ENCODE measurements at regions not wholly inside any gene's neighbourhood (a gene's known extent, or its start where the extent isn't known, plus 50 kb on each side); places are given as distances from the start of the nearest gene placed in this dataset.

DNA sequence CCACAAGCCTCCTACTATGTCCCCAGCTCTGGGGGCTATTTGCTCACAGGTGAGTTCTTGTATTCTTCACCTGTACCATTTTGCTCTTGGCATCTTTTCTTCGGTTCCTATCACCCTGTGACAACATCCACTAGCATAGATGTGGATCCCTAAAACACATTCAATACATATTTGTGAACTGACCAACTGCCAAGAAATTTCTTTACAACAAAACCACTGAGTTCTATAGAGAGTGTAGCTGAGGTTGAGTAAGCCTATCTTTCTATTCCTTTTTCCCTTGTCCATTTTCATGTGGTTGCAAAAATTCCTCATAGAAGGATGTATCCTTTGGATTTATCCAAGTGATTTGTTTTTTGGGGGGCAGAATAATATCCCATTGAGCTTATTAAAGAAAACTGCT is 192.7 kb upstream of the ITGA4 start:
- TF ChIP-seq, protein P1, sequence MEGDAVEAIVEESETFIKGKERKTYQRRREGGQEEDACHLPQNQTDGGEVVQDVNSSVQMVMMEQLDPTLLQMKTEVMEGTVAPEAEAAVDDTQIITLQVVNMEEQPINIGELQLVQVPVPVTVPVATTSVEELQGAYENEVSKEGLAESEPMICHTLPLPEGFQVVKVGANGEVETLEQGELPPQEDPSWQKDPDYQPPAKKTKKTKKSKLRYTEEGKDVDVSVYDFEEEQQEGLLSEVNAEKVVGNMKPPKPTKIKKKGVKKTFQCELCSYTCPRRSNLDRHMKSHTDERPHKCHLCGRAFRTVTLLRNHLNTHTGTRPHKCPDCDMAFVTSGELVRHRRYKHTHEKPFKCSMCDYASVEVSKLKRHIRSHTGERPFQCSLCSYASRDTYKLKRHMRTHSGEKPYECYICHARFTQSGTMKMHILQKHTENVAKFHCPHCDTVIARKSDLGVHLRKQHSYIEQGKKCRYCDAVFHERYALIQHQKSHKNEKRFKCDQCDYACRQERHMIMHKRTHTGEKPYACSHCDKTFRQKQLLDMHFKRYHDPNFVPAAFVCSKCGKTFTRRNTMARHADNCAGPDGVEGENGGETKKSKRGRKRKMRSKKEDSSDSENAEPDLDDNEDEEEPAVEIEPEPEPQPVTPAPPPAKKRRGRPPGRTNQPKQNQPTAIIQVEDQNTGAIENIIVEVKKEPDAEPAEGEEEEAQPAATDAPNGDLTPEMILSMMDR (IDR thresholded peaks at IDR 0.05 in 2 of 3, conservative IDR thresholded peaks at IDR 0.05 in 1 of 3; ENCODE audit: borderline replicate concordance in 1 of 3, insufficient read depth in 1 of 3, low read depth in 2 of 3, low read length in 2 of 3) = no peak
- TF ChIP-seq CEBPB (IDR thresholded peaks at IDR 0.05; ENCODE audit: low read depth) (no peak), SIN3A (IDR thresholded peaks at IDR 0.05; ENCODE audit: low read depth) (no peak), EZH2 (IDR thresholded peaks at IDR 0.05) (no peak), YY1 (IDR thresholded peaks at IDR 0.05; ENCODE audit: extremely low read depth, insufficient replicate concordance, low read depth, low read length) (no peak), EZH2phosphoT487 (IDR thresholded peaks at IDR 0.05; ENCODE audit: borderline replicate concordance) (no peak), ZNF274 (IDR thresholded peaks at IDR 0.05; ENCODE audit: low read depth, low read length) (no peak), POLR2A (IDR thresholded peaks at IDR 0.05; ENCODE audit: borderline replicate concordance, extremely low read depth, insufficient read depth, insufficient read length) (no peak)
- TF ChIP-seq, protein P2, sequence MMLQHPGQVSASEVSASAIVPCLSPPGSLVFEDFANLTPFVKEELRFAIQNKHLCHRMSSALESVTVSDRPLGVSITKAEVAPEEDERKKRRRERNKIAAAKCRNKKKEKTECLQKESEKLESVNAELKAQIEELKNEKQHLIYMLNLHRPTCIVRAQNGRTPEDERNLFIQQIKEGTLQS (IDR thresholded peaks at IDR 0.05) = no peak
- TF ChIP-seq, protein P3, sequence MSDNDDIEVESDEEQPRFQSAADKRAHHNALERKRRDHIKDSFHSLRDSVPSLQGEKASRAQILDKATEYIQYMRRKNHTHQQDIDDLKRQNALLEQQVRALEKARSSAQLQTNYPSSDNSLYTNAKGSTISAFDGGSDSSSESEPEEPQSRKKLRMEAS (IDR thresholded peaks at IDR 0.05) = no peak

All from HCT116 (cell line).